H9 (cell line): ENCODE measurements at regions not wholly inside any gene's neighbourhood (a gene's known extent, or its start where the extent isn't known, plus 50 kb on each side); places are given as distances from the start of the nearest gene placed in this dataset.

Source experiments
- DNase-seq: peaks from one replicate; pipeline ENCODE4 v3.0.0-alpha.2; 2017
- H2AFZ ChIP-seq: one replicate; pipeline ENCODE4 v1.6.1; 2013; ENCODE audit warnings: mild to moderate bottlenecking, low read length, control low read depth, moderate library complexity
- H2AK5ac ChIP-seq: 2 replicates; pipeline ENCODE4 v1.6.1; 2013; ENCODE audit warnings: low read length, control low read depth, mixed read lengths; ENCODE audit not compliant: insufficient read length
- H2BK120ac ChIP-seq: one replicate; pipeline ENCODE4 v1.6.1; 2013; ENCODE audit warnings: low read depth, mild to moderate bottlenecking, low read length, control low read depth, inconsistent platforms; ENCODE audit not compliant: poor library complexity, severe bottlenecking
- H2BK12ac ChIP-seq: 2 replicates; pipeline ENCODE4 v1.6.1; 2013; ENCODE audit warnings: low read length, control low read depth, mixed read lengths, low read depth; ENCODE audit not compliant: insufficient read length
- H2BK15ac ChIP-seq: 2 replicates; pipeline ENCODE4 v1.6.1; 2013; ENCODE audit warnings: low read depth, low read length, control low read depth
- H2BK20ac ChIP-seq: one replicate; pipeline ENCODE4 v1.6.1; 2013; ENCODE audit warnings: low read depth, mild to moderate bottlenecking, low read length, control low read depth, inconsistent platforms; ENCODE audit not compliant: poor library complexity, severe bottlenecking
- H2BK5ac ChIP-seq: 2 replicates; pipeline ENCODE4 v1.6.1; 2013; ENCODE audit warnings: low read length, control low read depth, mixed read lengths; ENCODE audit not compliant: insufficient read length
- H3K14ac ChIP-seq: 2 replicates; pipeline ENCODE4 v1.6.1; 2013; ENCODE audit warnings: low read length, control low read depth; ENCODE audit not compliant: insufficient read depth
- H3K18ac ChIP-seq: 2 replicates; pipeline ENCODE4 v1.6.1; 2013; ENCODE audit warnings: low read depth, mild to moderate bottlenecking, mixed read lengths, low read length, control low read depth; ENCODE audit not compliant: insufficient read length
- H3K23ac ChIP-seq: 2 replicates; pipeline ENCODE4 v1.6.1; 2013; ENCODE audit warnings: low read length, control low read depth, mixed read lengths, low read depth; ENCODE audit not compliant: insufficient read length
- H3K23me2 ChIP-seq: 2 replicates; pipeline ENCODE4 v1.6.1; 2013; ENCODE audit warnings: low read depth, mild to moderate bottlenecking, mixed read lengths, low read length, control low read depth; ENCODE audit not compliant: insufficient read length, poor library complexity, severe bottlenecking
- H3K27ac ChIP-seq: 2 replicates; pipeline ENCODE4 v1.5.1; 2013; ENCODE audit warnings: low read length, control low read depth, mixed read lengths, low read depth; ENCODE audit not compliant: insufficient read length
- H3K27me3 ChIP-seq: 2 replicates; pipeline ENCODE4 v1.6.1; 2013; ENCODE audit warnings: low read length, control low read depth, inconsistent platforms; ENCODE audit not compliant: insufficient read depth
- H3K4ac ChIP-seq: 2 replicates; pipeline ENCODE4 v1.6.1; 2013; ENCODE audit warnings: low read depth, mild to moderate bottlenecking, control low read depth, inconsistent platforms, low read length, moderate library complexity
- H3K4me1 ChIP-seq: 2 replicates; pipeline ENCODE4 v1.6.1; 2013; ENCODE audit warnings: low read length, control low read depth, inconsistent platforms; ENCODE audit not compliant: insufficient read depth
- H3K4me2 ChIP-seq: 2 replicates; pipeline ENCODE4 v1.6.1; 2013; ENCODE audit warnings: low read length, control low read depth, mixed read lengths; ENCODE audit not compliant: insufficient read length, insufficient read depth
- H3K56ac ChIP-seq: 2 replicates; pipeline ENCODE4 v1.6.1; 2013; ENCODE audit warnings: low read depth, mild to moderate bottlenecking, mixed read lengths, low read length, control low read depth; ENCODE audit not compliant: insufficient read length
- H3K79me1 ChIP-seq: 2 replicates; pipeline ENCODE4 v1.6.1; 2013; ENCODE audit warnings: low read depth, mild to moderate bottlenecking, moderate library complexity, low read length, control low read depth, inconsistent platforms; ENCODE audit not compliant: insufficient read depth, poor library complexity, severe bottlenecking
- H3K79me2 ChIP-seq: 2 replicates; pipeline ENCODE4 v1.6.1; 2013; ENCODE audit warnings: low read length, control low read depth, inconsistent platforms; ENCODE audit not compliant: insufficient read depth
- H3K9ac ChIP-seq: 2 replicates; pipeline ENCODE4 v1.6.1; 2013; ENCODE audit warnings: low read length, control low read depth, mixed read lengths; ENCODE audit not compliant: insufficient read length; ENCODE audit errors: extremely low read depth
- H3K9me3 ChIP-seq: one replicate; pipeline ENCODE4 v1.6.1; 2013; ENCODE audit warnings: low read depth, low read length, inconsistent platforms; ENCODE audit not compliant: control insufficient read depth
- H3T11ph ChIP-seq: one replicate; pipeline ENCODE4 v1.6.1; 2013; ENCODE audit warnings: mild to moderate bottlenecking, low read length, control low read depth, inconsistent platforms
- H4K20me1 ChIP-seq: one replicate; pipeline ENCODE4 v1.6.1; 2013; ENCODE audit not compliant: control insufficient read depth, insufficient read length, insufficient read depth
- H4K5ac ChIP-seq: 2 replicates; pipeline ENCODE4 v1.6.1; 2013; ENCODE audit warnings: low read depth, mild to moderate bottlenecking, mixed read lengths, low read length, control low read depth; ENCODE audit not compliant: insufficient read length
- H4K8ac ChIP-seq: replicated peaks from 2 replicates; pipeline ENCODE4 v1.6.1; 2013; ENCODE audit warnings: low read length, control low read depth, mixed read lengths, low read depth; ENCODE audit not compliant: insufficient read length
- H4K91ac ChIP-seq: 2 replicates; pipeline ENCODE4 v1.6.1; 2013; ENCODE audit warnings: low read depth, mild to moderate bottlenecking, moderate library complexity, mixed read lengths, low read length, control low read depth; ENCODE audit not compliant: insufficient read length
- H3K27ac Mint-ChIP-seq, 3 experiments: 2 replicates in 2 of 3; 3 replicates in 1 of 3; pipeline ENCODE4 v1.8.0; 2020 to 2021; ENCODE audit warnings: mixed read lengths in 3 of 3, mild to moderate bottlenecking in 1 of 3, moderate library complexity in 1 of 3
- H3K27me3 Mint-ChIP-seq: 2 replicates; pipeline ENCODE4 v1.8.0; 2021; ENCODE audit warnings: low read depth, mild to moderate bottlenecking, moderate library complexity, mixed read lengths
- H3K36me3 Mint-ChIP-seq, 3 experiments: 2 replicates in 2 of 3; 3 replicates in 1 of 3; pipeline ENCODE4 v1.8.0; 2020 to 2021; ENCODE audit warnings: low read depth in 3 of 3, mixed read lengths in 3 of 3; ENCODE audit not compliant: insufficient read depth in 1 of 3
- H3K4me1 Mint-ChIP-seq, 2 experiments: 2 replicates each; pipeline ENCODE4 v1.8.0; 2020; ENCODE audit warnings: mixed read lengths in 2 of 2
- H3K4me3 Mint-ChIP-seq, 2 experiments: 2 replicates in 1 of 2; 3 replicates in 1 of 2; pipeline ENCODE4 v1.8.0; 2020 to 2021; ENCODE audit warnings: mild to moderate bottlenecking in 2 of 2, mixed read lengths in 2 of 2, moderate library complexity in 1 of 2
- H3K9me3 Mint-ChIP-seq, 2 experiments: 2 replicates in 1 of 2; 3 replicates in 1 of 2; pipeline ENCODE4 v1.8.0; 2020; ENCODE audit warnings: mild to moderate bottlenecking in 2 of 2, mixed read lengths in 2 of 2, moderate library complexity in 1 of 2
- CTCF ChIP-seq: fragments of 200-600 bp; sonication (generic); conservative IDR thresholded peaks from 3 replicates; pipeline ENCODE4 v1.8.0; 2021; ENCODE audit warnings: antibody characterized with exemption, mild to moderate bottlenecking
- WGBS: extraction: QIAGEN DNeasy Blood & Tissue Kit; methylation state at CpG from one replicate; pipeline ENCODE4 v1.1.7; 2013; ENCODE audit warnings: missing lambda C conversion rate, low lambda C conversion rate, mixed read lengths; ENCODE audit not compliant: insufficient read length; ENCODE audit errors: extremely low coverage; 5-methylcytosine and 5-hydroxymethylcytosine counted together

GRCh38 chr19:31875591-31875990, 469.8 kb upstream of the ZNF507 start:
- no peak for TF ChIP-seq CTCF
- Histone ChIP-seq H3K23ac (no peak overlapping the region), H3K79me1 (no peaks in the 10 kb centered on the region), H3K18ac (no peak overlapping the region), H3K14ac (no peak overlapping the region), H3T11ph (no peak overlapping the region), H3K9me3 (no peaks in the 10 kb centered on the region), H2BK120ac (no peak overlapping the region), H3K4me2 (no peak overlapping the region), H4K20me1 (no peaks in the 10 kb centered on the region), H3K56ac (no peak overlapping the region), H3K23me2 (no peaks in the 10 kb centered on the region), H3K4me1 (no peaks in the 10 kb centered on the region; the same call in 1 of the 2 replicates), H3K9ac (no peak overlapping the region), H2BK20ac (no peak overlapping the region), H2BK15ac (no peak overlapping the region), H3K27me3 (no peaks in the 10 kb centered on the region), H3K27ac (no peak overlapping the region), H4K5ac (no peak overlapping the region), H4K91ac (no peak overlapping the region), H2BK5ac (no peak overlapping the region), H2BK12ac (no peak overlapping the region), H3K79me2 (no peaks in the 10 kb centered on the region), H2AK5ac (no peak overlapping the region), H4K8ac (no peak overlapping the region), H2AFZ (no peak overlapping the region), H3K4ac (no peak overlapping the region)
- Mint-ChIP-seq H3K27me3 (peaks cover 4% of the 10 kb centered on the region), H3K36me3 (no peaks in the 10 kb centered on the region; a peak in 1 of 7 replicates), H3K4me3 (no peak overlapping the region), H3K27ac (no peak overlapping the region), H3K9me3 (peaks cover 3% of the 10 kb centered on the region in 2 experiments; a peak in 4 of 5 replicates), H3K4me1 (peaks cover 5% of the 10 kb centered on the region in 2 experiments)
- WGBS, result no CpG with 5 or more reads among the region's 16 CpGs
- no peak for DNase-seq
